CD14-positive monocyte (primary cell): ENCODE measurements at regions not wholly inside any gene's neighbourhood (a gene's known extent, or its start where the extent isn't known, plus 50 kb on each side); places are given as distances from the start of the nearest gene placed in this dataset.

ENCODE experiments used
- DNase-seq, 3 donors: peaks; one replicate each; pipeline ENCODE4 v3.0.0-alpha.2; 2011 to 2022
- H2AFZ ChIP-seq: 2 replicates; pipeline ENCODE4 v1.6.0; 2012; ENCODE audit warnings: mild to moderate bottlenecking, low read depth, low read length, inconsistent platforms; ENCODE audit not compliant: insufficient read depth, poor library complexity, severe bottlenecking
- H3K27ac ChIP-seq, 2 donors: 1 replicate in 1 of 2; 2 replicates in 1 of 2; pipeline ENCODE4 v1.5.1; 2012 to 2013; ENCODE audit warnings: low read length in 2 of 2, control low read depth in 1 of 2, inconsistent platforms in 1 of 2, low read depth in 1 of 2, mild to moderate bottlenecking in 1 of 2
- H3K27me3 ChIP-seq, 2 donors: one replicate each; pipeline versions ENCODE4 v1.6.0 to v1.6.1; 2011 to 2013; ENCODE audit warnings: low read length in 2 of 2; ENCODE audit not compliant: control insufficient read depth in 2 of 2, insufficient read depth in 2 of 2
- H3K36me3 ChIP-seq, 2 donors: replicated peaks in 1 of 2; 1 replicate in 1 of 2; 2 replicates in 1 of 2; pipeline versions ENCODE4 v1.5.1 to v1.6.1; 2012 to 2013; ENCODE audit warnings: low read length in 2 of 2, control low read depth in 1 of 2, inconsistent platforms in 1 of 2, mild to moderate bottlenecking in 1 of 2; ENCODE audit not compliant: insufficient read depth in 2 of 2, control insufficient read depth in 1 of 2
- H3K4me1 ChIP-seq, 2 donors: 1 replicate in 1 of 2; 2 replicates in 1 of 2; pipeline versions ENCODE4 v1.5.1 to v1.6.1; 2012 to 2013; ENCODE audit warnings: low read length in 2 of 2, control low read depth in 1 of 2, inconsistent platforms in 1 of 2, mild to moderate bottlenecking in 1 of 2, moderate library complexity in 1 of 2; ENCODE audit not compliant: insufficient read depth in 2 of 2, control insufficient read depth in 1 of 2
- H3K4me2 ChIP-seq: replicated peaks from 2 replicates; pipeline ENCODE3; 2012; ENCODE audit warnings: low read length, moderate library complexity, mild to moderate bottlenecking; ENCODE audit not compliant: poor library complexity, severe bottlenecking; ENCODE audit errors: extremely low read depth
- H3K4me3 ChIP-seq, 3 experiments: fragments of 200-600 bp in 1 of 3; sonication (generic) in 1 of 3; replicated peaks in 1 of 3; 1 replicate in 2 of 3; 2 replicates in 1 of 3; pipeline ENCODE4 v1.5.1; 2011 to 2013; ENCODE audit warnings: low read length in 3 of 3, mild to moderate bottlenecking in 3 of 3, control low read depth in 2 of 3, low read depth in 2 of 3, inconsistent platforms in 1 of 3, moderate library complexity in 1 of 3
- H3K79me2 ChIP-seq: 2 replicates; pipeline ENCODE4 v1.6.0; 2012; ENCODE audit warnings: mild to moderate bottlenecking, control low read depth, inconsistent platforms, low read length, moderate library complexity; ENCODE audit not compliant: insufficient read depth
- H3K9ac ChIP-seq: 2 replicates; pipeline ENCODE4 v1.6.0; 2017; ENCODE audit warnings: low read length, mild to moderate bottlenecking; ENCODE audit not compliant: insufficient read depth, poor library complexity, severe bottlenecking
- H3K9me3 ChIP-seq, 2 donors: replicated peaks in 1 of 2; 1 replicate in 1 of 2; 2 replicates in 1 of 2; pipeline versions ENCODE4 v1.5.1 to v1.6.1; 2012 to 2013; ENCODE audit warnings: low read length in 2 of 2, control low read depth in 1 of 2; ENCODE audit not compliant: control insufficient read depth in 1 of 2, insufficient read depth in 1 of 2
- H4K20me1 ChIP-seq: 2 replicates; pipeline ENCODE4 v1.6.0; 2012; ENCODE audit warnings: mild to moderate bottlenecking, low read length, control low read depth, moderate library complexity; ENCODE audit not compliant: insufficient read depth
- H3K27ac Mint-ChIP-seq, 7 donors: one replicate each; pipeline ENCODE4 v1.8.0; 2020; ENCODE audit warnings: mild to moderate bottlenecking in 7 of 7, mixed read lengths in 7 of 7, moderate library complexity in 6 of 7, inconsistent platforms in 2 of 7
- H3K27me3 Mint-ChIP-seq, 3 donors: one replicate each; pipeline ENCODE4 v1.8.0; 2021 to 2022; ENCODE audit warnings: low read depth in 3 of 3, mild to moderate bottlenecking in 3 of 3, mixed read lengths in 3 of 3, moderate library complexity in 3 of 3, inconsistent platforms in 1 of 3
- H3K36me3 Mint-ChIP-seq, 2 donors: one replicate each; pipeline ENCODE4 v1.8.0; 2020; ENCODE audit warnings: mixed read lengths in 2 of 2, inconsistent platforms in 1 of 2, mild to moderate bottlenecking in 1 of 2
- H3K4me1 Mint-ChIP-seq: one replicate; pipeline ENCODE4 v1.8.0; 2020; ENCODE audit warnings: mild to moderate bottlenecking, mixed read lengths
- H3K4me3 Mint-ChIP-seq, 2 donors: one replicate each; pipeline ENCODE4 v1.8.0; 2020; ENCODE audit warnings: mild to moderate bottlenecking in 2 of 2, mixed read lengths in 2 of 2, moderate library complexity in 1 of 2
- H3K9me3 Mint-ChIP-seq, 7 donors: one replicate each; pipeline ENCODE4 v1.8.0; 2020 to 2022; ENCODE audit warnings: mixed read lengths in 7 of 7, mild to moderate bottlenecking in 6 of 7, moderate library complexity in 6 of 7, inconsistent platforms in 2 of 7
- WGBS: methylation state at CpG from one replicate; pipeline ENCODE4 v1.1.5; 2013; ENCODE audit warnings: missing lambda C conversion rate; ENCODE audit not compliant: insufficient coverage; 5-methylcytosine and 5-hydroxymethylcytosine counted together
- intact Hi-C, 2 donors: fragments of 100-400 bp; cut with micrococcal nuclease; formaldehyde crosslinking; loops; one replicate each; pipeline versions ENCODE4 v1.15.0 to v1.15.1; 2023
- TF ChIP-seq, protein P1 (sequence below): fragments of 200-600 bp; IDR thresholded peaks from one replicate; pipeline ENCODE4 v1.8.0; 2022; ENCODE audit warnings: antibody characterized with exemption, mild to moderate bottlenecking

DNA sequence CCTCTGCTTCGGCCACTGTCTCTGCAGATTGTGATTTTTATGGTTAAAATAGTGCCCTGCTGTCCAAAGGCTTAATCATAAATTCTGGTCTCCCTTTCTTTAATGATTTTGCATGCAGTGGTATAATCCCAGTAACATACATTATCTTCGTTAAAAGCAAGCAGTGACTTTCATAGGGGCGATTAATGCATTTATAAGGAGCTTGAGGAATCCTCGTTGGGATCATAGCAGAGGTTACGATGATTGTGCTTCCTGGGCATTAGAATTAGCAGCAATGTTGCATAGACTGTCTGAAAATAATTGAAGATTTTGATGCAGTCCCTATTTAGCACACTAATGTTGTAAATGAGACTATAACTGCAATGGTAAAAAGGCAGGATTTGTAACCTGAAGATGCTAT is 181.3 kb downstream of the PRL start:
- Histone ChIP-seq H3K36me3 (no peaks in the 10 kb centered on the region), H3K79me2 (no peaks in the 10 kb centered on the region), H2AFZ (no peak overlapping the region), H3K9ac (no peak overlapping the region), H3K4me1 (no peaks in the 10 kb centered on the region), H3K27me3 (no peaks in the 10 kb centered on the region), H3K4me2 (no peak overlapping the region), H4K20me1 (no peaks in the 10 kb centered on the region), H3K9me3 (no peaks in the 10 kb centered on the region), H3K27ac (no peak overlapping the region), H3K4me3 (no peak overlapping the region)
- peaks cover 7% of the 10 kb centered on the region for H3K4me1 Mint-ChIP-seq
- TF ChIP-seq, protein P1, sequence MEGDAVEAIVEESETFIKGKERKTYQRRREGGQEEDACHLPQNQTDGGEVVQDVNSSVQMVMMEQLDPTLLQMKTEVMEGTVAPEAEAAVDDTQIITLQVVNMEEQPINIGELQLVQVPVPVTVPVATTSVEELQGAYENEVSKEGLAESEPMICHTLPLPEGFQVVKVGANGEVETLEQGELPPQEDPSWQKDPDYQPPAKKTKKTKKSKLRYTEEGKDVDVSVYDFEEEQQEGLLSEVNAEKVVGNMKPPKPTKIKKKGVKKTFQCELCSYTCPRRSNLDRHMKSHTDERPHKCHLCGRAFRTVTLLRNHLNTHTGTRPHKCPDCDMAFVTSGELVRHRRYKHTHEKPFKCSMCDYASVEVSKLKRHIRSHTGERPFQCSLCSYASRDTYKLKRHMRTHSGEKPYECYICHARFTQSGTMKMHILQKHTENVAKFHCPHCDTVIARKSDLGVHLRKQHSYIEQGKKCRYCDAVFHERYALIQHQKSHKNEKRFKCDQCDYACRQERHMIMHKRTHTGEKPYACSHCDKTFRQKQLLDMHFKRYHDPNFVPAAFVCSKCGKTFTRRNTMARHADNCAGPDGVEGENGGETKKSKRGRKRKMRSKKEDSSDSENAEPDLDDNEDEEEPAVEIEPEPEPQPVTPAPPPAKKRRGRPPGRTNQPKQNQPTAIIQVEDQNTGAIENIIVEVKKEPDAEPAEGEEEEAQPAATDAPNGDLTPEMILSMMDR = no peak
- H3K36me3 Mint-ChIP-seq = no peaks in the 10 kb centered on the region
- H3K9me3 Mint-ChIP-seq = peaks cover 0 to 4% (median 0%) of the 10 kb centered on the region in 7 donors
- WGBS = no CpG with 5 or more reads among the region's 5 CpGs
- H3K27me3 Mint-ChIP-seq = peaks cover 0 to 1% (median 0%) of the 10 kb centered on the region in 3 donors
- no peak overlapping the region for H3K4me3 Mint-ChIP-seq
- no peak for DNase-seq
- intact Hi-C loops = no loop called here
- H3K27ac Mint-ChIP-seq = no peak overlapping the region

DNA sequence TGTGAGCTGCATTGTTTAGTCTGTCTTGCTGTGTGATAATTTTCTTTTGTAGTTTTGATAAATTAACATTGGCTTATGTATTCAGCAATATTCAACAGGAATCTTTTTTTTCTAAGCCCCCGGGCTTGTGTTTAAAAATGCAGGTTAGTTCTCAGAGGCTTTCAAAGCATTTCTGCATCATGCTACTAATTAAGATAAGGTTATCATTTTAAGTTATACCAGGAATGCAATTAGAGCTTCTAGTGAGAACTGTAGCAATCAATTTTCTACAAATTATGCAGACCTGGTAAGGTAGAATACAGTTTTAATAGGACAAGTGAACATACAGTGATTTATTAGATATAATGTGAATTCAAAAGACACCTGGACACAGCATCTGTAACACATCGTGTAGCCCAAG is 179.2 kb downstream of the PRL start:
- H3K36me3 Mint-ChIP-seq = no peaks in the 10 kb centered on the region
- H3K79me2 ChIP-seq = no peaks in the 10 kb centered on the region
- H3K27ac Mint-ChIP-seq = no peak overlapping the region
- H3K36me3 ChIP-seq = no peaks in the 10 kb centered on the region
- H3K4me1 ChIP-seq = no peaks in the 10 kb centered on the region
- H3K27ac ChIP-seq = no peak overlapping the region
- no peaks in the 10 kb centered on the region for H4K20me1 ChIP-seq
- TF ChIP-seq, protein P1 = no peak
- H3K9me3 Mint-ChIP-seq = peaks cover 0 to 6% (median 2%) of the 10 kb centered on the region in 7 donors
- no peaks in the 10 kb centered on the region for H3K27me3 ChIP-seq
- no peak overlapping the region for H3K4me2 ChIP-seq
- no peak overlapping the region for H3K9ac ChIP-seq
- no peak overlapping the region for H3K4me3 ChIP-seq
- peaks cover 6% of the 10 kb centered on the region for H3K4me1 Mint-ChIP-seq
- DNase-seq = no peak
- no CpG with 5 or more reads among the region's 2 CpGs for whole genome bisulfite sequencing
- no peaks in the 10 kb centered on the region for H3K9me3 ChIP-seq
- H2AFZ ChIP-seq = no peak overlapping the region
- no peak overlapping the region for H3K4me3 Mint-ChIP-seq
- intact Hi-C loops = no loop called here
- peaks cover 0 to 1% (median 0%) of the 10 kb centered on the region in 3 donors for H3K27me3 Mint-ChIP-seq
